Endometrium (tissue), 2 donors: ENCODE measurements at regions not wholly inside any gene's neighbourhood (a gene's known extent, or its start where the extent isn't known, plus 50 kb on each side); places are given as distances from the start of the nearest gene placed in this dataset.

ENCODE experiments used
- FAIRE-seq: peaks from 2 replicates; lab custom pipeline; 2012; peaks lifted over from hg19 to GRCh38; lab: Jason Lieb, UNC
- donor health status: control.
- donor health status: control.

DNA sequence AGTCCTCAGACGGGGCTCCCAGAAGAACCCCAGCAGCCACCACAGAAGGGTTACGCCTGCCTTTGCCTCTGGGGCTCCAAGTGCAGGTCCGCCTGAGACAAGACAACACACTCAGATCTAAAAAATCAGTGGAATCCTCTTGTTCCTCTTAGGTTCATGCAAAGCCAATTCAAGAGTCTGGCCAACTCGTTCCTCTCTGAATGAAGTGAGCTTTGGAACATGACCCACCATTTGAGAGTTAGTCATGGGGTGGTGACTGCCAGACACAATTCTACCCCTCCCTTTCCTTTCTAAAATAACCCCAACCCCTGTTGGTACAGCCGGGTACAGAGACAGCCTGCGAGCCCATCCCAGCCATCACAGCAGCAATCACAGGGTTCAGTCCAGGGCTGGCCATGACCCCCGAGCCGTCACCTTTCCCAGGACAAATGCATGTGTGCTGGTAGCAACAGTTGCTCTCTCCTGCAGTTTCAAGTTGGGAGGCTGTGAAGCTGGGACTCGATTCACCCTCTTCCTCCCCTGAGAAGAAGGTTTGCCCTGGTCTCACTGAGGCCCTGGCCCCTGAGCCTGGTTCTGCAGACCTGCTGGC, 183.1 kb upstream of the SH3BP4 start:
- no peak for FAIRE-seq

DNA sequence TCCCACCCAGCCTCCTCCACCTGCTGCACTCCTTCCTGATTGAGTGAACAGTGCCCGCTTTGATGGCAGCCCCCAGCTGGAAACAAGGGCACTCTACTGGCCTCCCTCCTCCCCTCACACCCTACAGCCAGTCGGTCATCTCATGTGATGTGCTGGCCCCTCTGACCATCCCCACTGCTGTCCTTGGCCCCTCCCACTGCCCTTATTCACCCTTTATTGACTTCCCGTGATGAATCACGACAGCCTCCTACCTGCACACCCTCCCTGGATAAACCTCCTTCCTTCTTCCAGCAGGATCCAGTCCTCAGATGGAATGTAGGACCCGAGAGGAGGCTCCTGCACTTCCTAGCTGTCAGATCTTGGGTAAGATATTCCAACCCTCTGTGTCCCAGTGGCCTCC, 186.5 kb upstream of the SH3BP4 start:
- no peak for FAIRE-seq

DNA sequence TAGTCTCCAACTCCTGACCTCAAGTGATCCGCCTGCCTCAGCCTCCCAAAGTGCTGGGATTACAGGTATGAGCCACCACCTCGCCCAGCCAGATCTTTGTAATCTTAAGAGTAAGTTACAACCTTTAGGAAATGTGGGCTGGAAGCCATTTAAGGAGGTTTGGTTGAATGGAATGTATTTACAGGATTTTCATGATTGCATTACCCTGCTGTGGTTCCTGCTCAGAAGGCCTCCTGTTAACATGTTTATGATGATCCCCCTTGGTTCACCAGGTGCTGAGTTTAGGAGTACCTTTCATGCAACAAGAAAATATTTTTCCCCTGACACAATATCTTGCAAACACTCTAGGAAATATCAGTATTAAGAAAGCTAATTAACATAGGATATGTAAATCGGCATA, 187.4 kb upstream of the SH3BP4 start:
- no peak for FAIRE-seq

DNA sequence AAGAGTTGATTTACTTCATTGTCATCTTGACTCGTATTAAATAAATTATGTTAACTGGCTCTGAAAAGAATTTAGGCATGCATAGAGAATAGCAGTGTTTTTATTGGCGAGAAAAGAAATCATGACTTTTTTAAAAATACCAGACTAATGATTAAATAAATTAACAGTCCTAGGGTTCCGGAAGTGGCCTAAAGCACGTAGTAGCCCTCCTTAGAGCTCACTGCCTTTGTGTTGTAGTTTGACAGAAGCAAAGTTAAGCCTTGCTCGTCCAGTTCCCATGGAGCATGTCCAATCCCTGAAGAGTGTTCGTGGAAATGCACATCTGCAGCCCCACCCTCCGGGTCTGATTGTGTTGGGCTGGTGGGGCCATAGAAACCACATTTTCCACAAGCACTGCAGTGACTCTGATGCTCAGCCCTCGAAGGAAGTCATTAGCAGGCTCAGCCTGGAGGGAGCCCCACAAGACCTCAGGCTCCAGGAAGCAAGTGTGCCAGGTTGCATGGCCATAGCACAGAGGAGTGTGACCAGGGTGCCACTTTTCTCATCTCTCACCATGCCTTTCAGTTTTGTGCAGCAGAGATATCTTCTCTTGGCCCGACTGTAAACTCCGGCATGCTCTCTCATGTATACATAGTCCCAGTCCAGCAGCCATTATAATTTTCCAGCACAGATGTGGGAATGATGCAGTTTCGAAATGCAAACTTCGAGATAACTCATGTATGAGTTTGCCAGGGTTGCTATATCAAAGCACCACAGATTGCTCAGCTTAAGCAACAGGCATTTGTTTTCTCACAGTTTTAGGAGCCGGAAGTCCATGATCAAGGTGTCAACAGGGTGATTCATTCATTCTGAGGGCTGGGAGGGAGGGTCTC, 188.6 kb upstream of the SH3BP4 start:
- no peak for FAIRE-seq

DNA sequence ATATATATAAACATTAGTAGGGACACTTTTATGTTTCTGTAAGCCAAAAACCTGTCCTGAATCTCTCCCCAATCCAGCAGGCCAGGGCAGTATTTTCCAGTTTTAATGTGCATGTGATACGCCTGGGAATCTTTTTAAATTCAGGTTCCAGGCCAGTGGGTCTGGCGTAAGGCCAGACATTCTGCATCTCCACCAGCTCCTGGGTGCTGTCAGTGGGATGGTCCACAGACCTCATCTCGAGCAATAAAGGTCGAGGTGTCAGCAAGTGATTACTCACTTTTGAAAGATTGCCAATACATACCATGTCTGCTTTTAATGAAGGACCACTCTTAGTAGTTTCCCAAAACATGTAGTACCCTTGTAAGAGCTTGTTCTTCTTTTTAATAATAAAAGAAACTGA, 189.9 kb upstream of the SH3BP4 start:
- FAIRE-seq = no peak

DNA sequence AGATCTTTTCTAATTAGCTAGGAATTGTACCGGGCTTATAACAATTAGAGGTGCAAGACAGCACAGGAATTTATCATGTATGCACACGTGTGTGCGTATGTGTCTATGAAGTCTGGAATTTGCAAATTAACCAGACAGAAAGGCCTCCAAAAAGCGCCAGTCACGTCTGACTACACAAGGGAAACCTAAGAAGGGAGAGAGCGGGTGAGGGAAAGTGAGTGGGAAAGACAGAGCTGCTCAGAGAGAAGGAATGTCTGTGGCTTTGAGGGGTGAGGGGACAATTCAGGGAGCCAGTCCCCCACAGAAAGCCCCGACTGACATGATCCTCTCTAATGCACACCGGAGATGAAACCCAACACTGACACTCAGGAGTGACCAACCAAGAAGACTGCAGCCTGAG, 197.7 kb upstream of the SH3BP4 start:
- FAIRE-seq = no peak

DNA sequence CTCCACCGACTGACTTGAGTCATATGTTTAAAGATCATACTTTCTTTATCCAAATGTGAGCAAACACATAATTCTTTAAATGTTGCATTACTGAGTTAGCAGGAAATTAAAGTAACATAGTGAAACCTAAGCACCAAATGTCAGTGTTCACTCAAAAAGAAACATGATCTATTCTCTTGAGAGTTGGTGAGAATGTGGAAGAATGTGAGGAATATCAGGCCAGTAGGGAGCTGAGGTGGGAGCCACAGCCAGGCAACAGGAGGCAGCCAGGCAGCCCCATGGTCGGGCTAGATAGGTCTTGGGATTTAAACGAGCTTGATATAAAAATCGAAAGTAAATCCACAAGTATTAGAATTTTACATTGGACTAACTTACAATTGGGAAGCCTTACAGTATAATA, 198.1 kb upstream of the SH3BP4 start:
- no peak for FAIRE-seq

DNA sequence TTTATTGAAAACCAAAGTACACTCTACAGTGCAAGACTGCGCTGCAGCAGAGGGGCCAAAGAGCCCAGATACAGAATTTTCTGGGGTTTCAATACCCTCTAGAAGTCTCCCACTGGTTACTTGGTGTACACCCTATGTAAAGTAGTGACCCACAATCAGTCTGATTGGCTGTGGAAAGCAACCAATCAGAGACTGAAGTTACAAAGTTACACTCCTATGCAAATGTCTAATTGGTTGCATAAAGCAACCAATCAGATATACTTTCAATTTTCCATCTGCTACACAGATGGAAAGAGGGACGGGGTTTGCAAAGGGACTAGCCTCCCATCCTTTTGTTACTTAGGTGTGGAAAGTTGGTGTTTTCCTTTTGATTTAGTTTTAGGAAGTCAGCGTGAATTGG, 198.9 kb upstream of the SH3BP4 start:
- no peak for FAIRE-seq

DNA sequence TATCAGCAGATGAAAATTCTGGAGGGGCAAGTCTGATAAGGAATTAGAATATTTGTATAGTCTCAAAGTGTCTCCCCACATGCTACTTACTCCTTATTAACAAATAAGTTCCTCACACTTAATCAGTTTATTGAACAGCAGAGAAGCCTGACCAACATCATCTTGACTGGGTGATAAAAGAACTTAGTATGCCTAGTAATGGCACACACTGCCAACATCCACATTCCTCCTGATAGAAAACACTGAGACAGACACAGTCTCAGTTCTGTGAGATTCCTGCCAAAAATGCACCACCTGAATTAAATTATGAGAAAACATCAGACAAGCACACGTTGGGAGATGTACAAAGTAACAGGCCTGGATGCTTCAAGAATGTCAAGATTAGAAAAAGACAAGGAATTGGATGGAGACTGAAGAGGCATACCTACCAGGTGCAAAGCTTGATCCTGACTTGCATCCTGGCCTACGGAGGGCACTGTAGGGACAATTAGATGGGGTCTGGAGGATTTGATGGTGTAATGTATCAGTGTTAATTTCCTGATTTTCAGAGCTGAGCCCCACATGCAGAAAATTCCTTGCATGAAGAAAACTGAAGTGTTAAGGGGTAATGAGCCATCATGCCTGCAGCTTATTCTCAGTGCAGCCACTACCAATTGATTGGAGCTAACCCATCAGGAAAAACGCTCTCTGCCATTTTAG, 200.4 kb upstream of the SH3BP4 start:
- no peak for FAIRE-seq

DNA sequence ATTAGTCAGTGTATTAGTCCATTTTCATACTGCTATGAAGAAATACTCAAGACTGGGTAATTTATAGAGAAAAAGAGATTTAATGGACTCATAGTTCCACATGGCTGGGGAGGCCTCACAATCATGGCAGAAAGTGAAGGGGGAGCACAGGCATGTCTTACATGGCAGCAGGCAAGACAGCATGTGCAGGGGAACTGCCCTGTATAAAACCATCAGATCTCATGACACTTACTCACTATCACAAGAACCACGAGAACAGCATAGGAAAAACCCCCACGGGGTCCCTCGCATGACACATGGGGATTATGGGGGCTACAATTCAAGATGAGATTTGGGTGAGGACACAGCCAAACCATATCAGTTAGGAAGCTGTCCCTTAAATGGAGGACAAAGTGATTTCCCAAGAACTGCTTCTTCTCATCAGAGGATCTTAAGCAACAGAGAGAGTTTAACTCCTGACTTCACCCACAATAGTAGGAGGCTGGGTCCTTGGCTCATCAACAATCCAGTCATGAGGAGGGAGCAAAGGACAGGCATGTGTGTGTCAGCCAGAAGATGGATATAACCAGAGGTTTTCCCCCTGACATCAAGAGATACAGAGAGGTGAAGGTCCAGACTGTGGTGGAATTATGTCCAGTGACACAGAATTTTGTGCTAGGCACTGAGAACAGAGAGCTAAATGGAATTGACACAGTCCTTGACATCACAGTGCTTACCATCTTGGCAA, 203.8 kb upstream of the SH3BP4 start:
- FAIRE-seq = no peak

DNA sequence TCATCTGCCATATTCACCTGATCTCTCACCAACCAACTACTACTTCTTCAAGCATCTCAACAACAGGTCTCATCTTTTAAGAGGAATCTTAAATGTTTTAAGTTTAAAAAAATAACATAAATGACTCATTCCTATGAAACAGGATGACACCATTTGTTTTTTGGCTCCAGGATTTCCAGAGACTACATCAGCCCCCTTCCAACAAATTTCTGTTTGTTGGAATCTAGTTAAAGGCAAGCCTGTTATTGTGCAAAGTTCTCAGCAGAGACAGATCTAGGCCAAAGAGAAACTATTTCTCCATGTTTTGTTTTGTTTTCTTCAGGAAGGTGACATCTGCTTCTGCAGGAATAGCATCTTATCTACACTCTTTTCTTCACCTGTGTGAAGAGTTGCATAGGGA, 204.8 kb upstream of the SH3BP4 start:
- no peak for FAIRE-seq

DNA sequence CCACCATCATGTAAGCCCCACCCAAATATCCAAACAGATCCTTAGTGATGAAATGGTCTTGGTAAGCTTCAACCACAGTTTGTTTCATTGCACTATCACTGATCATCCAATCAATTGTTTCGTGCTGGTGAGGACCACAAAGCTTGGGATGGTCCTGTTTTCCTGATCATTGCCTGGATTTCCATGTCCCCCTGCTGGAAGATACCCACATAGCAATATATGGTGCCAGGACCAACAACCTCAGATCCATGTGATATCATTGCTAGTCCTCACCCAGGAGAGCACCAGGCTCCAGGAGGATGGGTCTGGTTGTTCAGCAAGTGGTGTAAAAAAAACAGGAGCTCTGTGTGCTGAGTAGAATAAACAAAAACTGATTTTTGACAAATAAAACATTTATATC, 206.5 kb upstream of the SH3BP4 start:
- FAIRE-seq = no peak

DNA sequence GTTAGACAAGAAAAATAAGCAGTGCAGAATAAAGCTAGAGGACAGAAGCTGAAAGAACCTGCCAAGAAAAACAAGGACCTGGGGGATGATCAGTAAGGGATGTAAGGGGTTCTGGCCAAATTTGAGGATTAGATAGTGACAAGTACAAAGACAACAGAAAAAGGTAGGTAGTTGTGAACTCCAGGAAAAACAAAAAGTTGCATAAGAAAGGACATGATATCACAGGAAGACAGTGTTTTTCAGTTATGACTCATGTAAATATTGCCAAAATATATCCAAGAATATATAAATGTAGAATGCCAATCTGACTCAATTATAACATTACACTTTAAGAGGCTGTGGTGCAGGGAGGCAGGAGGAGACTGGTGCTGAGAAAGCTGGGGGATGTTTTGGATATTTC, 209.8 kb upstream of the SH3BP4 start:
- no peak for FAIRE-seq

DNA sequence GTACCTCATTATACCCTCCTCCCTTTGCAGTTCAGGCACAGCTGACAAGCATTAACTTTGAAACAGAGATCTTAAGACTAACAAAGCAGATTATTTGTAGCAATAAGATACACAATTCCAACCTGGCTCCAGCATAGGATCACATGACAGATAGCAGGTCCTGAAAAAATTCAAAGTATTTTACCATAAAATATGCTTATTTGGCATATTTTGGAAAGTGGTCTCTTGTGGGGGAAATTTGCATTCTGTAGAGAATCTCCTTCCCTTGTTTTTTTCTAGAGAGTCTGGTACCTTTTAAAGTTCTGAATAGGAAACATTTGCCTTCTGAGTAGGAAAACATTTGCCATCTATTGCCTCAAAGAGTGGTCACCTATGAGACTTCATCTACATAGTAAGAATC, 212.8 kb upstream of the SH3BP4 start:
- no peak for FAIRE-seq

DNA sequence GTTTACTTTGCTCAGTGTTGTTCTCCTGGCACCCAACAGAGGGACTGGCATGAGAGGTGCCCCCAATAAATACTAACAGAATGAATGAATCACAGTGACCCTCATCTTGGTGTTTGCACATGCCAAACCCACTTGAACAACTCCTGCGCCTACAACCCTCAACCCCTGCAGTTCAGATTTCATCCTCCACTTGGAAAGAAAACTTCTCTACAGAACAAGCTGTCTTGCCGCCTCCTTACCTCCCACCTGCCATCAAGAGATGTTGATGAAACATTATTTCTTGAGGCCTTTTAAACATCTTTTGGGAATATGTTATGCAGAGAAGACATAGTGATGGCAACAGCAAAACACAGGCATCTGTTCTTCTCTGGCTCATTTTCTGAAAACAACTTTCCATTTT, 216.0 kb upstream of the SH3BP4 start:
- FAIRE-seq = no peak

DNA sequence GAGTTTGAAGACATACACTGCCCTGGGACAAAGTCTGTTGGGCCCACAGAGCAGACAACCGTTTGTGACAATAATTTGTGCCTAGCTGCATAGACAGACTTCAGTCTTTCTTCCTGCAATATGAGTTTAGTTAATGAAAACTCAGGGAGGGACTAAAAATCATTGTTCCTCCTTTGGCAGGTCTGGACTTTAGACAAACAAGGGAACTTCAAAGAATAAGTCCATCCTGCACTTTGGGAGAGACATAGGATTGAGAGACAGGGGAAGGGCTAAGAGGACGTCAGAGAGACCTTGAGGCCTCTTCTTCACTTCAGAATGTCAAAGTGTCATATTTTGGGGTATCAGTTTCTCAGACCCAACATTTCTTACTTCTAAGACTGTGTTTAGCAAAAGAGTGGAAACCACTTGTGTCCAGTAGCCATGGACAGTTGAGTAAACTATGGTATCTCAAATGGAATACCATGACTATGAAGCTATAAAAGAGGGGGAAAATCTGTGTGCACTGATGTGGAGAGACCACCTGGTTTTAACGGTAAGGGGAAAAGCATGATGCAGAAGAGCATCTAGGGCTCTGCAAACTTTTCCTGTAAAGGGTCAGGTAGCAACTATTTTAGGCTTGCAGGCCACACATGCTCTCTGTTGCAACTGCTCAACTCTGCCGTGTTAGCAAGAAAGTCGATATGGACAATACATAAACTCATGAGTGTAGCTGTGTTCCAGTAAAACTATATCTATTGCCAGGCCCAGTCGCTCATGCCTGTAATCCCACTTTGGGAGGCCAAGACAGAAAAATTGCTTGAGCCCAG, 217.8 kb upstream of the SH3BP4 start:
- no peak for FAIRE-seq

DNA sequence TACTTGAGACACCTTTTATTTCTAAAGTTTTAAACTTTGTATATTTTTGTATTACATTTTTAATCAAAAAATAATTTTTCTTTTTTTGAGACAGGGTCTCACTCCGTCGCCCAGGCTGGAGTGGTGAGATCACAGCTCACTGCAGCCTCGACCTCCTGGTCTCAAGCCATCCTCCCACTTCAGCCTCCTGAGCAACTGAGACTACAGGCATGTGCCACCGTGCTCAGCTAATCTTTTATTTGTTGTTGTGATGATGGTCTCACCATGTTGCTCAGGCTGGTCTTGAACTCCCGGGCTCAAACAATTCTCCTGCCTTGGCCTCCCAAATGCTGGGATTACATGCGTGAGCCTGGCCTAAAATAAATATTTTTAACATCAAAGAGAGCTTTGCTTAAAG, 218.7 kb upstream of the SH3BP4 start:
- no peak for FAIRE-seq

DNA sequence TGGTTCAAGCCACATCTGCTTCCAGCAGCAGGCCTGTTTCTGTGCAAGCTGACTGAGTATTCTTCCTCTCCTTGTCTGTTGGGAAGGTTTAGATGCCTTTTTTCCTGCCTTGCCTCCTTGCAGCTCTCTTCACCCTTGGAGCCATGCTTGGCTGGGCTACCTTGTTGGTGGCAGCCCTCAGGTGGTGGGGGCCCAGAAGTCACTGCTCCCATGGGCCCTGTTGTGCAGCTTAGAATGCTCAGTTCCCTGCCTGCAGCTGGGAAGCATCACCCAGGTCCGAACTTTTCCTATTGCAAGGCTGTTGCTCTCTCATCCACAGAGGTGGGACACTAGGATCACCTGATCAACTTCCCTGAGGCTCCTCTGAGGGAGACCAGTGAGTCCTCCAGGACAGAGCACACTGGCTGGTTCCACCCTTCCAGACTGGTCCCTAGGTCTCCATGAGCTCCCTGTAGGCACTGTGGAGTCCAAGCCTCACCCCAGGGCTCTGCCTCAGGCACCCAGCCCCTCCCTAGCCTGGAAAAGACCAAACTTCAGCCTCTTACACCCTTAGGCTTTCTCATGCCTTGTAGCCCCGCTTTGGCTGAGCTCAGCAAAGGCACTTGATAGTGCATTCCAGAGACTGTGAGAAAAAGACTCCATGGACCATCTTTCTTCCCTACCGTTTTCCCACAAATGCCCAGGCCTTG, 219.3 kb upstream of the SH3BP4 start:
- FAIRE-seq = no peak

DNA sequence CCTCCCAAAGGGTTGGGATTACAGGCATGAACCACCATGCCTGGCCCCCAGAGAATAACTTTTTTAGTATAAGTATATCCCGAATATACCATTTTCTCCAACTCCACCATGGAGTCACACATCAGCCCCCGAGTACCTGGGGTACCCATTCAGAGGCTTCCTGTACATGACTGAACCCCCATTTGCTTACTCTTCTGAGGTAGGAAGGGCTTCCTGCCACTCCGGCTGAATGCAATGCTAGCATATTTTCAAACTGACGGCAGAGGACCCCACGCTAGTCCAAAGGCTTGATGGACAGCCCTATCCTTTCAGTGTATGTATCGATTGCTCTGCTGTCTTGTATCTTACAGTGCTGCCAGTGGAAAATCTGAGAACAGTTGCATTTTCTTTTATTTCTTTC, 220.6 kb upstream of the SH3BP4 start:
- no peak for FAIRE-seq

DNA sequence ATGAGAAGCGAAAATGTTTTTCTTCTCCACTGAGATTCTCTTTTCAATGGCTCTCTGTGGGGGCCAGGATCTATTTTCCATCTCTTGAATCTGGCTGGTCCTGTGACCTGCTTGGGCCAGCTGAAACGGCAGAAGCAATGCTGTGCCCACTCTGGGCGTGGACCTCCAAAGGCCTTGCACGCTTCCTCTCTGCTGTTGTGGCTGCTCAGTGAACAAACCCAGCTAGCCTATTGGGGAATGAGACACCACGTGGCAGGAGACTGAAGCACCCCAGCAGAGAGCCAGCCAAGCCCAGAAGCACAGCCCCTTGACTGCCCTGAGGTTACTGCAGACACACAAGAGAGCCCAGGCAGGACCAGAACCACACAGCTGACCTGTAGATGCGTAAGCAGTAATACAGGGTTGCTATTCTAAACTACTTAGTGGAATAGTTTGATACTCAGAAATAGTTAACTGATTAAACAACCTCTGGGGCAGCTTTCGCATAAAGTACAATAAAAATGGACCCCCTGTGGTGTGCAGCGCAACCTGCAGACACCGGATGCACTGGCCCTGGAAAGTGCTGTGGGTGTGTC, 221.7 kb upstream of the SH3BP4 start:
- no peak for FAIRE-seq
